GM12891 (cell line): ENCODE measurements at regions not wholly inside any gene's neighbourhood (a gene's known extent, or its start where the extent isn't known, plus 50 kb on each side); places are given as distances from the start of the nearest gene placed in this dataset.

ENCODE experiments used
- PAX5 ChIP-seq: IDR thresholded peaks from 2 replicates; pipeline ENCODE4 v1.6.1; 2011; ENCODE audit warnings: low read length, moderate library complexity, mild to moderate bottlenecking; ENCODE audit not compliant: insufficient read depth, severe bottlenecking
- POLR2A ChIP-seq: IDR thresholded peaks from 2 replicates; pipeline ENCODE4 v1.6.1; 2011; ENCODE audit warnings: low read depth, low read length, control low read depth
- POLR2AphosphoS5 ChIP-seq: IDR thresholded peaks from 2 replicates; pipeline ENCODE4 v1.6.1; 2011; ENCODE audit warnings: low read depth, low read length, control low read depth
- POU2F2 ChIP-seq: IDR thresholded peaks from 2 replicates; pipeline ENCODE4 v1.6.1; 2011; ENCODE audit warnings: low read depth, mild to moderate bottlenecking, control low read depth, low read length, moderate library complexity
- SPI1 ChIP-seq: IDR thresholded peaks from 2 replicates; pipeline ENCODE4 v1.6.1; 2011; ENCODE audit warnings: low read depth, low read length, control low read depth
- TAF1 ChIP-seq: IDR thresholded peaks from 2 replicates; pipeline ENCODE4 v1.6.1; 2011; ENCODE audit warnings: low read depth, low read length, control low read depth

DNA sequence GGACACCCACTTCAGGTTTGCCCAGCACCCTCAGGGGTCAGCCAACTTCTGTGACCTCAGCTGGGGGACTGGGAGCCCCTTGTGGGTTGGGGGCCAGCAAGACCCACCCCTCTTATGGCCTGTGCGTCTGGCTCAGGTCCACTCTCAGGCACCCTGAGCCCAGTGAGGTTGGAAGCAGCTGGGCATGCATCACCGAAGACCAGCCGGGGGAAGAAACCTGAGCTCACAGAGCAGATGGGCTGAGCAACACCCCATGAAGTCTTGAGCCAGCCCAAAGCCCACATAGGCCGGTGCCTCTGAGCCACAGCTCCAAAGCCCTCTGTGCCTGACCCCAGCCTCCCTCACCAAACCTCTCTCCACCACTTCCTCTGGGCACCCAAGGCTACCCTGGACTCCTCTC, 166.7 kb downstream of the RBFOX3 start:
- TF ChIP-seq POLR2A, result no peak
- TF ChIP-seq TAF1, result no peak
- no peak for TF ChIP-seq POLR2AphosphoS5
- no peak for TF ChIP-seq POU2F2
- TF ChIP-seq SPI1, result no peak
- no peak for TF ChIP-seq PAX5
